ENCODE measurements at regions not wholly inside any gene's neighbourhood (a gene's known extent, or its start where the extent isn't known, plus 50 kb on each side); places are given as distances from the start of the nearest gene placed in this dataset.
A peak's percentile ranks its signal among the peaks of the same experiment; 100 is the strongest.

GRCh38 chr1:227395426-227396028, 77.2 kb upstream of the CDC42BPA start (continued):
- no peak for TF ChIP-seq HNRNPH1 (optimal IDR thresholded peaks at IDR 0.05; ENCODE audit: low read depth, low read length)
- peak; percentile 45; the same call in 1 of the 2 replicates for TF ChIP-seq ZNF592 (IDR thresholded peaks at IDR 0.05)
- TF ChIP-seq HNRNPK (IDR thresholded peaks at IDR 0.05; ENCODE audit: low read depth, low read length, poor library complexity, severe bottlenecking) = no peak
- no peak for TF ChIP-seq SRF (CRISPR knock-in tag; IDR thresholded peaks at IDR 0.05)
- no peak for TF ChIP-seq YY1 (IDR thresholded peaks at IDR 0.05; ENCODE audit: borderline replicate concordance in 1 of 3, control insufficient read depth in 1 of 3, extremely low read depth in 1 of 3, insufficient read depth in 3 of 3, insufficient read length in 1 of 3, insufficient replicate concordance in 2 of 3, low read depth in 1 of 3, low read length in 2 of 3)
- TF ChIP-seq ASH1L (IDR thresholded peaks at IDR 0.05; ENCODE audit: borderline replicate concordance, low read depth, partially characterized antibody) = no peak
- TF ChIP-seq ZNF766 (CRISPR knock-in tag; conservative IDR thresholded peaks at IDR 0.05) = 0 out of 2 replicates have a peak, but pooled peaks have one; percentile 39
- no peak for TF ChIP-seq THAP12 (CRISPR knock-in tag; IDR thresholded peaks at IDR 0.05)
- no peak for TF ChIP-seq E2F3 (CRISPR knock-in tag; IDR thresholded peaks at IDR 0.05)
- no peak for TF ChIP-seq MED1 (CRISPR knock-in tag; IDR thresholded peaks at IDR 0.05; ENCODE audit: borderline replicate concordance)
- no peak for TF ChIP-seq BACH1 (tag; IDR thresholded peaks at IDR 0.05)
